Natural killer cell (primary cell): ENCODE measurements at regions not wholly inside any gene's neighbourhood (a gene's known extent, or its start where the extent isn't known, plus 50 kb on each side); places are given as distances from the start of the nearest gene placed in this dataset.

Experiments used
- ATAC-seq, 3 donors: fragments of 150-1000 bp in 2 of 3; fragments of 200-7000 bp in 1 of 3; cut with Tn5 transposase; 1 replicate in 1 of 3; 2 replicates in 2 of 3; pipeline ENCODE4 v1.10.0; 2021; ENCODE audit warnings: mild to moderate bottlenecking in 2 of 3, moderate library complexity in 2 of 3
- DNase-seq, 2 donors: peaks; one replicate each; pipeline versions ENCODE4 v3.0.0 to v3.0.0-alpha.2; 2013 to 2021; ENCODE audit warnings: mixed read lengths in 1 of 2
- H3K27ac ChIP-seq: one replicate; pipeline ENCODE4 v1.5.1; 2013; ENCODE audit warnings: mild to moderate bottlenecking, low read length
- H3K27me3 ChIP-seq: one replicate; pipeline ENCODE4 v1.6.1; 2013; ENCODE audit warnings: low read length; ENCODE audit not compliant: control insufficient read depth, insufficient read depth
- H3K36me3 ChIP-seq: one replicate; pipeline ENCODE4 v1.6.1; 2013; ENCODE audit warnings: low read length; ENCODE audit not compliant: control insufficient read depth, insufficient read depth
- H3K4me1 ChIP-seq: one replicate; pipeline ENCODE4 v1.6.1; 2013; ENCODE audit warnings: low read length; ENCODE audit not compliant: control insufficient read depth, insufficient read depth
- H3K4me3 ChIP-seq: one replicate; pipeline ENCODE4 v1.5.1; 2013; ENCODE audit warnings: low read length
- H3K9me3 ChIP-seq: one replicate; pipeline ENCODE4 v1.6.1; 2013; ENCODE audit warnings: low read length; ENCODE audit not compliant: control insufficient read depth, insufficient read depth
- H3K27ac Mint-ChIP-seq, 2 donors: one replicate each; pipeline ENCODE4 v1.8.0; 2022; ENCODE audit warnings: mild to moderate bottlenecking in 2 of 2, mixed read lengths in 2 of 2, moderate library complexity in 1 of 2
- H3K27me3 Mint-ChIP-seq, 2 donors: one replicate each; pipeline ENCODE4 v1.8.0; 2022; ENCODE audit warnings: low read depth in 2 of 2, mixed read lengths in 2 of 2
- H3K36me3 Mint-ChIP-seq: one replicate; pipeline ENCODE4 v1.8.0; 2022; ENCODE audit warnings: mixed read lengths
- H3K4me1 Mint-ChIP-seq, 2 donors: one replicate each; pipeline ENCODE4 v1.8.0; 2022; ENCODE audit warnings: mixed read lengths in 2 of 2
- H3K4me3 Mint-ChIP-seq: one replicate; pipeline ENCODE4 v1.8.0; 2022; ENCODE audit warnings: mild to moderate bottlenecking, moderate library complexity, mixed read lengths
- H3K9me3 Mint-ChIP-seq, 2 donors: one replicate each; pipeline ENCODE4 v1.8.0; 2022; ENCODE audit warnings: mixed read lengths in 2 of 2
- WGBS: methylation state at CpG from one replicate; pipeline ENCODE4 v1.1.7; 2013; ENCODE audit warnings: missing lambda C conversion rate; ENCODE audit not compliant: insufficient coverage; 5-methylcytosine and 5-hydroxymethylcytosine counted together
- intact Hi-C: fragments of 100-400 bp; cut with micrococcal nuclease; formaldehyde crosslinking; loops from one replicate; pipeline ENCODE4 v1.14.2; 2022
- TF ChIP-seq, protein P1 (sequence below): fragments of 200-600 bp; IDR thresholded peaks from one replicate; pipeline ENCODE4 v1.8.0; 2022; ENCODE audit warnings: antibody characterized with exemption

DNA sequence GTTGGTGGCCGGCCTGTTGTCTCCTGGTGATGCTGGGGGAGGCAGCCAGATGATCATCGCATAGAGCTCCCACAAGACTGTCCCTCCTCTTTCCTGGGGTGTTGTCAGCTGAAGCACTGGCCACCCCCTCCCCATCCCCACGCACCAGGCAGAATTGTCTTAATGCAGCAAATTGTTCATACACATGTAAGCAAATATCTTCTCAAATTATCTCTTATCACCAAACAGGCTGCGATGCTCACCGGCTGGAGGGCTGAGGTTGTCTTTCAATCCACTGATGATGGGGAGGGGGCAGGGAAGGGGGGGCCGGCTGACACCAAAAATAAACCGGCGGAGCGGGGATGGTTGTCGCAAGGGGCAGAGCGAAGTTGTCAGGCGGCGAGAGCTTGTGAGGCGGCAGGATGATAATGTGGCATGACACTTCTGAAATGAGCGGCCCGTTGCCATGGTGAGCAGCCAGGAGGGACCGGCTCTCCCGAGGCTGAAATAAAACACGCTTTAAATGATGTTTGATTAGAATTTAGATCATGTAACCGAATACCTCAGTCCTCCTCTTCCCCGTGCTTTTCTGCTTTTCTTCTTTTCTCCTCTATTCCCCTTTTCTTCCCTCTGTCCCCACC is 59.8 kb downstream of the MRM1 start:
- H3K27ac ChIP-seq, result no peak overlapping the region
- DNase-seq (no peak), ATAC-seq (no peak)
- H3K4me1 Mint-ChIP-seq, result peaks cover 0 to 5% of the 10 kb centered on the region in 2 donors
- peaks cover 11% of the 10 kb centered on the region for H3K4me1 ChIP-seq
- no peaks in the 10 kb centered on the region for H3K9me3 Mint-ChIP-seq
- 82% methylated on average over 21 of the region's 21 CpGs for WGBS
- H3K4me3 Mint-ChIP-seq, result no peak overlapping the region
- H3K36me3 ChIP-seq, result no peaks in the 10 kb centered on the region
- no peaks in the 10 kb centered on the region for H3K36me3 Mint-ChIP-seq
- no peak overlapping the region for H3K4me3 ChIP-seq
- peaks cover 12% of the 10 kb centered on the region for H3K27me3 ChIP-seq
- TF ChIP-seq, protein P1, sequence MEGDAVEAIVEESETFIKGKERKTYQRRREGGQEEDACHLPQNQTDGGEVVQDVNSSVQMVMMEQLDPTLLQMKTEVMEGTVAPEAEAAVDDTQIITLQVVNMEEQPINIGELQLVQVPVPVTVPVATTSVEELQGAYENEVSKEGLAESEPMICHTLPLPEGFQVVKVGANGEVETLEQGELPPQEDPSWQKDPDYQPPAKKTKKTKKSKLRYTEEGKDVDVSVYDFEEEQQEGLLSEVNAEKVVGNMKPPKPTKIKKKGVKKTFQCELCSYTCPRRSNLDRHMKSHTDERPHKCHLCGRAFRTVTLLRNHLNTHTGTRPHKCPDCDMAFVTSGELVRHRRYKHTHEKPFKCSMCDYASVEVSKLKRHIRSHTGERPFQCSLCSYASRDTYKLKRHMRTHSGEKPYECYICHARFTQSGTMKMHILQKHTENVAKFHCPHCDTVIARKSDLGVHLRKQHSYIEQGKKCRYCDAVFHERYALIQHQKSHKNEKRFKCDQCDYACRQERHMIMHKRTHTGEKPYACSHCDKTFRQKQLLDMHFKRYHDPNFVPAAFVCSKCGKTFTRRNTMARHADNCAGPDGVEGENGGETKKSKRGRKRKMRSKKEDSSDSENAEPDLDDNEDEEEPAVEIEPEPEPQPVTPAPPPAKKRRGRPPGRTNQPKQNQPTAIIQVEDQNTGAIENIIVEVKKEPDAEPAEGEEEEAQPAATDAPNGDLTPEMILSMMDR, result no peak
- H3K9me3 ChIP-seq, result no peaks in the 10 kb centered on the region
- no peak overlapping the region for H3K27ac Mint-ChIP-seq
- peaks cover 30 to 42% of the 10 kb centered on the region in 2 donors for H3K27me3 Mint-ChIP-seq
- intact Hi-C loops, result no loop called here

DNA sequence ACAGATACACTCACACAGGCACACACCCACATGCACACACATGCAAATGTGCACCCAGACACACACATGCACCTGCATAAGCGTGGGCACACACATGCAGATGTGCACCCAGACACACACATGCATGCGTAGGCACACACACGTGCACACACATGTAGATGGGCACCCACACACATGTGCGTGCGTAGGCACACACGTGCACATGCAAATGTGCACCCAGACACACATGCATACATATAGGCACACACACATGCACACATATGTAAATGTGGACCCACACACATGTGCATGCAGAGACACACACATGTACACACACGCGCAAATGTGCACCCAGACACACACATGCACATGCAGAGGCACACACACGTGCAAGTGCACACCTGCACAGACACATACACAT is 60.3 kb downstream of the MRM1 start:
- Histone ChIP-seq H3K4me3 (no peak overlapping the region), H3K27me3 (peaks cover 12% of the 10 kb centered on the region), H3K4me1 (peaks cover 11% of the 10 kb centered on the region), H3K27ac (no peak overlapping the region), H3K9me3 (no peaks in the 10 kb centered on the region), H3K36me3 (no peaks in the 10 kb centered on the region)
- peaks cover 0 to 5% of the 10 kb centered on the region in 2 donors for H3K4me1 Mint-ChIP-seq
- no peaks in the 10 kb centered on the region for H3K36me3 Mint-ChIP-seq
- 90% methylated on average over 9 of the region's 9 CpGs for WGBS
- H3K4me3 Mint-ChIP-seq, result no peak overlapping the region
- TF ChIP-seq, protein P1, result no peak
- DNase-seq (no peak), ATAC-seq (peak in 1 of 3 donors; percentile 11)
- H3K27me3 Mint-ChIP-seq, result peaks cover 26 to 40% of the 10 kb centered on the region in 2 donors
- H3K9me3 Mint-ChIP-seq, result no peaks in the 10 kb centered on the region
- H3K27ac Mint-ChIP-seq, result no peak overlapping the region
- intact Hi-C loops, result no loop called here

DNA sequence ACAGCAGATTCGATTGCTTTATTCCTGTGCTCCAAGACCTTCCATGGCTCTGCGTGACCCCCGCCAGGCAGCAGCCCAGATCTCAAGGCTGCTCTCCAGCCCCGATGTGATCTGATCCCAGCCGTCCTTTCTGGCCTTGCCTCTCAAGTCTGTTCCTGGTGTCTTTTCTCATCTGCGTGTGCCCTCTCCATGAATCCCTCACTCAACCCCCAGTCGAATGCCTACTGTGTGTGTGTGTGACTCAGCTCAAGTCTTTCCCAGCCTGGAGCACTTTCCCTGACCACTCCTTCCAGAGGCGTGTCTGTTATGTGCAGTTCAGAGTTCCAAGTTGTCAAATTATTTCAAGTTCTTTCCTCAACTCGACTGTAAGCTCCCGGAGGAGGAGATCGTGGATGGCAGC is 64.0 kb downstream of the MRM1 start:
- no peak overlapping the region for H3K27ac ChIP-seq
- TF ChIP-seq, protein P1, result no peak
- no peaks in the 10 kb centered on the region for H3K36me3 ChIP-seq
- no peaks in the 10 kb centered on the region for H3K4me1 ChIP-seq
- WGBS, result 83% methylated on average over 11 of the region's 11 CpGs
- DNase-seq (no peak), ATAC-seq (no peak)
- H3K9me3 ChIP-seq, result no peaks in the 10 kb centered on the region
- Mint-ChIP-seq H3K27me3 (peaks cover 0 to 18% of the 10 kb centered on the region in 2 donors), H3K9me3 (no peaks in the 10 kb centered on the region), H3K27ac (no peak overlapping the region), H3K4me3 (no peak overlapping the region), H3K4me1 (no peaks in the 10 kb centered on the region), H3K36me3 (no peaks in the 10 kb centered on the region)
- H3K4me3 ChIP-seq, result no peak overlapping the region
- intact Hi-C loops, result no loop called here
- no peaks in the 10 kb centered on the region for H3K27me3 ChIP-seq

DNA sequence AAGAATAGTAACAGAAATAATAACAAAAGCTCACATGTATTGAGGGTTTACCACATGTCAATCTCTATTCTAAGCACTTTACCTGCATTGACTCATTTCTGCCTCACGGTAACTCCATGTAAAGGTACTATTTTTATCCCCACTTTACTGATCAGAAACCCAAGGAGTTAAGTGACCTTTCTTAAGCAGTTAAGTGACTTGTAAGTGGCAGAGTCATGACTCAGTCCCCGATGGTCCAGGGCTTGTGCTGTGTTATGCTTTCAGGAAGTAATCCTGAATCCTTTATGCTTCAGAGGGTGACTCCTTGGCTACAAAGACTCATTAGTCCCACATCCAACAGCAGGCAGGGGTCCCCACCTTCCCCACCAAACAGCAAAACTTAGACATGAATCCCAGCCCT is 66.5 kb downstream of the MRM1 start:
- no peak for ATAC-seq
- TF ChIP-seq, protein P1, result no peak
- Mint-ChIP-seq H3K4me1 (peaks cover under 1 to 5% of the 10 kb centered on the region in 2 donors), H3K36me3 (no peaks in the 10 kb centered on the region), H3K9me3 (no peaks in the 10 kb centered on the region), H3K27ac (no peak overlapping the region), H3K4me3 (no peak overlapping the region), H3K27me3 (peaks cover 0 to 13% of the 10 kb centered on the region in 2 donors)
- intact Hi-C loops, result no loop called here
- Histone ChIP-seq H3K27ac (no peak overlapping the region), H3K27me3 (no peaks in the 10 kb centered on the region), H3K9me3 (no peaks in the 10 kb centered on the region), H3K36me3 (no peaks in the 10 kb centered on the region), H3K4me3 (no peak overlapping the region), H3K4me1 (peaks cover 2% of the 10 kb centered on the region)
- WGBS, result 88% methylated on average over 2 of the region's 2 CpGs
- no peak for DNase-seq
